ENCODE measurements at regions not wholly inside any gene's neighbourhood (a gene's known extent, or its start where the extent isn't known, plus 50 kb on each side); places are given as distances from the start of the nearest gene placed in this dataset.

DNA sequence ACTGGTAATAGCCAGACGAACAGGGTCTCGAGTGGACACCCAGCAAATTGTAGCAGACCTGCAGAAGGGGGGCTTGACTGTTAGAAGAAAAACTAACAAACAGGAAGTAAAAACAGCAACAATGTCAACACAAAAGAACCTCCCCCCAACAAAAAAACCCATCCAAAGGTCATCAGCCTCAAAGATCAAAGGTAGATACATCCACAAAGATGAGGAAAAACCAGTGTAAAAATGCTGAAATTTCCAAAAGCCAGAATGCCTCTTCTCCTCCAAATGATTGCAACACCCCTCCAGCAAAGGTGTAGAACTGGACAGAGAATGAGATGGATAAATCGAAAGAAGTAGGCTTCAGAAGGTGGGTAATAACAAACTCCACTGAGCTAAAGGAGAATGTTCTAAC is 313.0 kb upstream of the TEX13C start:
- DNase-seq: no peak

DNA sequence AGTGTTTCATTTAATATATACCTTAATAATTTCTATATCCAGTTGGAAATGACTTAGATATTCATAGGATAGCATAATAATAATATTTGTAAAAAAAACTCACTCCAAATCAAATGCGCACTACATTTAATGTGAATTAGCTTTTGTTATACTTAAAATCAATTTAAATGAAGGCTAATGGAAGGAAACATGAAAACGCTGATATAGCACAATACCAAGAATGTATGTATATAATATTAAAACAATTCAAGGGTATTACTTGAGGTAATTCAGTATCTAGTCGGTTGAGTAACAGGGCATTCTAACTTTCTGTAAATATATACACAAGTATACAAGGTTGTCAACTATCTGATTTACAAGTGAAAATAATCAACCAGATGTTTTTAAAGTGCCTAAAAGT is 307.1 kb upstream of the TEX13C start:
- DNase-seq: no peak

GRCh38 chrX:125029131-125029530 is 290.5 kb upstream of the TEX13C start:
- no peak for DNase-seq

Measured in NCI-H526 (cell line).